ENCODE measurements at regions not wholly inside any gene's neighbourhood (a gene's known extent, or its start where the extent isn't known, plus 50 kb on each side); places are given as distances from the start of the nearest gene placed in this dataset.

- no peak for TF ChIP-seq CTCF (optimal IDR thresholded peaks at IDR 0.05 in 1 of 3, IDR thresholded peaks at IDR 0.05 in 1 of 3, conservative IDR thresholded peaks at IDR 0.05 in 1 of 3; ENCODE audit: extremely low read depth in 1 of 3, insufficient read depth in 2 of 3, low read length in 3 of 3)
- no peak for TF ChIP-seq EZH2 (IDR thresholded peaks at IDR 0.05; ENCODE audit: low read length)
Observed at GRCh38 chr11:104339380-104339831, 175.5 kb upstream of the PDGFD start.
